A549 (cell line): ENCODE measurements at regions not wholly inside any gene's neighbourhood (a gene's known extent, or its start where the extent isn't known, plus 50 kb on each side); places are given as distances from the start of the nearest gene placed in this dataset.
A peak's percentile ranks its signal among the peaks of the same experiment; 100 is the strongest.

Source experiments
- ATAC-seq, 2 experiments: fragments of 200-7000 bp in 1 of 2; fragments of >200 bp in 1 of 2; cut with Nextera tagmentation in 1 of 2; cut with Tn5 transposase in 1 of 2; 3 replicates each; pipeline versions ENCODE4 v1.8.0 to v1.9.1; 2018 to 2020; ENCODE audit warnings: mild to moderate bottlenecking in 1 of 2, moderate library complexity in 1 of 2
- CTCF ChIA-PET: fragments of 300-600 bp; sonication (Branson Sonifier 250); formaldehyde crosslinking; extraction: SDS; loops from one replicate; lab custom pipeline; 2021; ENCODE audit warnings: antibody characterized with exemption, inconsistent platforms; lab: Yijun Ruan, JAX
- POLR2A ChIA-PET: fragments of 350-600 bp; formaldehyde crosslinking; extraction: SDS; loops from one replicate; lab custom pipeline; 2021; ENCODE audit warnings: antibody characterized with exemption, inconsistent platforms; lab: Yijun Ruan, JAX
- DNase-seq, 2 experiments: peaks; one replicate each; pipeline versions ENCODE4 v3.0.0 to v3.0.0-alpha.2; 2011 to 2016; ENCODE audit warnings: low read depth in 1 of 2, low spot score in 1 of 2
- FAIRE-seq: peaks from 2 replicates; lab custom pipeline; 2011; peaks lifted over from hg19 to GRCh38; lab: Jason Lieb, UNC
- H3K27ac ChIP-seq, 2 experiments: fragments of >200 bp; sonication (Bioruptor Twin); formaldehyde crosslinking; 3 replicates each; pipeline ENCODE4 v1.5.1; 2016 to 2017
- H3K4me1 ChIP-seq: fragments of >200 bp; sonication (Bioruptor Twin); formaldehyde crosslinking; 3 replicates; pipeline ENCODE4 v1.6.1; 2016
- H3K4me2 ChIP-seq: fragments of >200 bp; sonication (Bioruptor Twin); formaldehyde crosslinking; 3 replicates; pipeline ENCODE4 v1.6.1; 2016
- H3K4me3 ChIP-seq: fragments of >200 bp; sonication (Bioruptor Twin); formaldehyde crosslinking; 3 replicates; pipeline ENCODE4 v1.5.1; 2016
- H3K9me3 ChIP-seq: fragments of >200 bp; sonication (Bioruptor Twin); formaldehyde crosslinking; 3 replicates; pipeline ENCODE4 v1.6.1; 2016
- CBX8 ChIP-seq: fragments of 200-600 bp; sonication (generic); IDR thresholded peaks from 2 replicates; pipeline ENCODE4 v1.6.1; 2016
- CEBPB ChIP-seq, 2 experiments: fragments of >200 bp in 1 of 2; sonication (Bioruptor Twin) in 1 of 2; formaldehyde crosslinking in 1 of 2; IDR thresholded peaks; 2 replicates each; pipeline ENCODE4 v1.6.1; 2012 to 2016
- EHF ChIP-seq: fragments of 250-450 bp; sonication (Bioruptor Pico); IDR thresholded peaks from 2 replicates; pipeline ENCODE4 v1.5.0; 2020; ENCODE audit warnings: mild to moderate bottlenecking
- EHMT2 ChIP-seq: fragments of 200-600 bp; sonication (generic); IDR thresholded peaks from 2 replicates; pipeline ENCODE4 v1.6.1; 2016; ENCODE audit warnings: antibody characterized with exemption, low read depth, mild to moderate bottlenecking, moderate library complexity
- ELK1 ChIP-seq: fragments of 150-350 bp; IDR thresholded peaks from 2 replicates; pipeline ENCODE4 v1.6.1; 2014; ENCODE audit warnings: low read depth, mild to moderate bottlenecking, low read length
- ESRRA ChIP-seq: fragments of 150-350 bp; IDR thresholded peaks from 2 replicates; pipeline ENCODE4 v1.6.1; 2014; ENCODE audit warnings: mild to moderate bottlenecking, low read length, borderline replicate concordance
- FOSB ChIP-seq: fragments of 250-450 bp; sonication (Bioruptor Pico); IDR thresholded peaks from 2 replicates; pipeline ENCODE4 v1.5.0; 2020; ENCODE audit warnings: mild to moderate bottlenecking, moderate library complexity
- FOXS1 ChIP-seq: fragments of 250-450 bp; sonication (Bioruptor Pico); IDR thresholded peaks from 2 replicates; pipeline ENCODE4 v1.5.0; 2020; ENCODE audit warnings: mild to moderate bottlenecking, moderate library complexity
- HES2 ChIP-seq: fragments of >200 bp; sonication (Bioruptor Twin); formaldehyde crosslinking; IDR thresholded peaks from 2 replicates; pipeline ENCODE4 v1.6.1; 2016
- HOXA7 ChIP-seq: fragments of 250-450 bp; sonication (Bioruptor Pico); IDR thresholded peaks from 2 replicates; pipeline ENCODE4 v1.5.0; 2020; ENCODE audit warnings: mild to moderate bottlenecking, moderate library complexity
- MYC ChIP-seq: IDR thresholded peaks from 2 replicates; pipeline ENCODE4 v1.6.1; 2012; ENCODE audit warnings: mild to moderate bottlenecking, inconsistent platforms, low read length, improper control_type of control experiment, borderline replicate concordance
- RAD21 ChIP-seq, 2 experiments: fragments of >200 bp in 1 of 2; sonication (Bioruptor Twin) in 1 of 2; formaldehyde crosslinking in 1 of 2; IDR thresholded peaks in 1 of 2; conservative IDR thresholded peaks in 1 of 2; 2 replicates in 1 of 2; 3 replicates in 1 of 2; pipeline ENCODE4 v1.6.1; 2012 to 2018; ENCODE audit warnings: inconsistent platforms in 1 of 2
- SMC3 ChIP-seq: fragments of >200 bp; sonication (Bioruptor Twin); formaldehyde crosslinking; IDR thresholded peaks from 3 replicates; pipeline ENCODE4 v1.6.1; 2018; ENCODE audit warnings: inconsistent platforms
- ZNF302 ChIP-seq: fragments of 250-450 bp; sonication (Bioruptor Pico); IDR thresholded peaks from 2 replicates; pipeline ENCODE4 v1.9.0; 2021; ENCODE audit warnings: inconsistent platforms, mild to moderate bottlenecking, moderate library complexity
- ZSCAN20 ChIP-seq: fragments of 250-450 bp; sonication (Bioruptor Pico); IDR thresholded peaks from 2 replicates; pipeline ENCODE4 v1.8.0; 2022; ENCODE audit warnings: mild to moderate bottlenecking, moderate library complexity
- WGBS: methylation state at CpG from one replicate; pipeline ENCODE4 v1.1.6; 2017; ENCODE audit errors: missing lambda C conversion rate; 5-methylcytosine and 5-hydroxymethylcytosine counted together
- TF ChIP-seq, protein P1 (sequence below): fragments of 450-650 bp; IDR thresholded peaks from 2 replicates; pipeline ENCODE4 v1.6.1; 2014; ENCODE audit warnings: antibody characterized with exemption
- TF ChIP-seq, protein P2 (sequence below): IDR thresholded peaks from 2 replicates; pipeline ENCODE4 v1.6.1; 2012
- TF ChIP-seq, protein P3 (sequence below): IDR thresholded peaks from 2 replicates; pipeline ENCODE4 v1.6.1; 2012; ENCODE audit warnings: low read depth, borderline replicate concordance
- TF ChIP-seq, protein P4 (sequence below): fragments of 200-600 bp; sonication (generic); IDR thresholded peaks from 2 replicates; pipeline ENCODE4 v1.6.1; 2016; ENCODE audit warnings: antibody characterized with exemption, mild to moderate bottlenecking, moderate library complexity

DNA sequence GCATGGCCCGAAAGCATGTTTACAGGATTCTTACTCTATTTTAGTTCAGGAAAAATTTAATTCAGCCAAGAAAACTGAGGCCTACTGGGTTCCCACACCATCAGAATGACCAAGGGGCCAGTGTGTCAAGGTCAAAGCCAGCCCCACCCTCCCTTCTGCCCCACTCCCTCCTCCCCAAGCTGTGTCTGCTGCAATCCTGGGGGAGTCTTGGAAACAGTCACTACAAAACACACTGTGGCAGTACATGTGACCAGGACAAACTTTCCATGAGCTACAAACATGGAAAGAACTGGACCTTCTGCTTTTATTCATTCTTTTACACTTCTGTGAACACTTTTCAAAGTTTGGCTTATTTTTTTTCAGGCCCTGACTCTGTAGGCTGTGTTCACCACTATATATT, 1228.8 kb upstream of the TMEM132C start:
- WGBS, result 87% methylated on average over 1 of the region's 1 CpG
- H3K4me3 ChIP-seq, result no peak overlapping the region
- H3K9me3 ChIP-seq, result no peaks in the 10 kb centered on the region
- TF ChIP-seq ESRRA (no peak), RAD21 (conservative IDR thresholded peaks at IDR 0.05 in 1 of 2, IDR thresholded peaks at IDR 0.05 in 1 of 2) (no peak), HOXA7 (CRISPR knock-in tag) (no peak), EHMT2 (no peak), CBX8 (no peak), ZSCAN20 (CRISPR knock-in tag) (no peak)
- TF ChIP-seq, protein P1, sequence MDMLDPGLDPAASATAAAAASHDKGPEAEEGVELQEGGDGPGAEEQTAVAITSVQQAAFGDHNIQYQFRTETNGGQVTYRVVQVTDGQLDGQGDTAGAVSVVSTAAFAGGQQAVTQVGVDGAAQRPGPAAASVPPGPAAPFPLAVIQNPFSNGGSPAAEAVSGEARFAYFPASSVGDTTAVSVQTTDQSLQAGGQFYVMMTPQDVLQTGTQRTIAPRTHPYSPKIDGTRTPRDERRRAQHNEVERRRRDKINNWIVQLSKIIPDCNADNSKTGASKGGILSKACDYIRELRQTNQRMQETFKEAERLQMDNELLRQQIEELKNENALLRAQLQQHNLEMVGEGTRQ, result no peak
- ChIA-PET CTCF (no interaction called here), POLR2A (no interaction called here)
- no peak overlapping the region for H3K4me2 ChIP-seq
- no peaks in the 10 kb centered on the region for H3K4me1 ChIP-seq
- H3K27ac ChIP-seq, result no peak overlapping the region
- FAIRE-seq, result no peak
- no peak for ATAC-seq
- DNase-seq, result no peak

DNA sequence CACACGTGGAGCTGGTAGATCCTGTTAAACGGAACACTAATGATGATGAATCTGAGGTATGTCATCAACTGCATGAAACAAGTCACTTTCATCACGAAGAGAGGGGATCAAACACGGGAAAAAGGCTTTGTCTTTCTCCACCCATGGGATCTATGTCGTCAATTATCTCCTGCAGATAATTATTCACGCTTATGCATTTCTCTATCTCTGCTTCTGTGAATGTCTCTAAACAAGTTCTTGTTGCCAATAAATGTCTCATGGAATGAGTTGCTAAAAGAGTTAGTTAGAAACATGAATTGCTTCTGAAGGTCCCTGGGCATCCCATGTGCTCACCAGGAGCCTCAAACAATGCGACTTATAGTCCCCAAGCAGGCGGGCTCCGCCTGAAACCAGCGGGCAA, 1228.2 kb upstream of the TMEM132C start:
- FAIRE-seq, result no peak
- Histone ChIP-seq H3K27ac (no peak overlapping the region), H3K4me2 (no peak overlapping the region), H3K4me3 (no peak overlapping the region), H3K9me3 (no peaks in the 10 kb centered on the region), H3K4me1 (no peaks in the 10 kb centered on the region)
- no peak for TF ChIP-seq FOXS1 (CRISPR knock-in tag)
- TF ChIP-seq RAD21 (conservative IDR thresholded peaks at IDR 0.05 in 1 of 2, IDR thresholded peaks at IDR 0.05 in 1 of 2), result no peak
- TF ChIP-seq ZNF302 (CRISPR knock-in tag), result no peak
- TF ChIP-seq, protein P1, result no peak
- no peak for TF ChIP-seq EHMT2
- ATAC-seq, result no peak
- 46% methylated on average over 10 of the region's 10 CpGs for WGBS
- no peak for DNase-seq
- ChIA-PET CTCF (no interaction called here), POLR2A (no interaction called here)

GRCh38 chr12:127041985-127042625, 1224.9 kb upstream of the TMEM132C start:
- DNase-seq (no peak), ATAC-seq (no peak), FAIRE-seq (no peak)
- POLR2A ChIA-PET, result no interaction called here
- no peaks in the 10 kb centered on the region for H3K9me3 ChIP-seq
- H3K4me1 ChIP-seq, result no peaks in the 10 kb centered on the region
- no peak overlapping the region for H3K4me3 ChIP-seq
- CTCF ChIA-PET, result no interaction called here
- 87% methylated on average over 3 of the region's 3 CpGs for WGBS
- no peak overlapping the region for H3K27ac ChIP-seq
- TF ChIP-seq ELK1 (no peak), CEBPB (IDR thresholded peaks at IDR 0.05) (peak; percentile 9 to 34; a peak in 1 of 4 replicates), SMC3 (no peak)
- TF ChIP-seq, all 56 proteins: peak for 1
- H3K4me2 ChIP-seq, result no peak overlapping the region

GRCh38 chr12:127043731-127044130, 1223.2 kb upstream of the TMEM132C start:
- TF ChIP-seq, protein P2, sequence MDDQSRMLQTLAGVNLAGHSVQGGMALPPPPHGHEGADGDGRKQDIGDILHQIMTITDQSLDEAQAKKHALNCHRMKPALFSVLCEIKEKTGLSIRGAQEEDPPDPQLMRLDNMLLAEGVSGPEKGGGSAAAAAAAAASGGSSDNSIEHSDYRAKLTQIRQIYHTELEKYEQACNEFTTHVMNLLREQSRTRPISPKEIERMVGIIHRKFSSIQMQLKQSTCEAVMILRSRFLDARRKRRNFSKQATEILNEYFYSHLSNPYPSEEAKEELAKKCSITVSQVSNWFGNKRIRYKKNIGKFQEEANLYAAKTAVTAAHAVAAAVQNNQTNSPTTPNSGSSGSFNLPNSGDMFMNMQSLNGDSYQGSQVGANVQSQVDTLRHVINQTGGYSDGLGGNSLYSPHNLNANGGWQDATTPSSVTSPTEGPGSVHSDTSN, result no peak
- TF ChIP-seq, protein P3, sequence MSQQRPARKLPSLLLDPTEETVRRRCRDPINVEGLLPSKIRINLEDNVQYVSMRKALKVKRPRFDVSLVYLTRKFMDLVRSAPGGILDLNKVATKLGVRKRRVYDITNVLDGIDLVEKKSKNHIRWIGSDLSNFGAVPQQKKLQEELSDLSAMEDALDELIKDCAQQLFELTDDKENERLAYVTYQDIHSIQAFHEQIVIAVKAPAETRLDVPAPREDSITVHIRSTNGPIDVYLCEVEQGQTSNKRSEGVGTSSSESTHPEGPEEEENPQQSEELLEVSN, result no peak
- TF ChIP-seq HES2 (no peak), EHF (no peak), RAD21 (conservative IDR thresholded peaks at IDR 0.05 in 1 of 2, IDR thresholded peaks at IDR 0.05 in 1 of 2) (no peak), FOSB (CRISPR knock-in tag) (no peak), EHMT2 (no peak), MYC (no peak)
- TF ChIP-seq, protein P4, sequence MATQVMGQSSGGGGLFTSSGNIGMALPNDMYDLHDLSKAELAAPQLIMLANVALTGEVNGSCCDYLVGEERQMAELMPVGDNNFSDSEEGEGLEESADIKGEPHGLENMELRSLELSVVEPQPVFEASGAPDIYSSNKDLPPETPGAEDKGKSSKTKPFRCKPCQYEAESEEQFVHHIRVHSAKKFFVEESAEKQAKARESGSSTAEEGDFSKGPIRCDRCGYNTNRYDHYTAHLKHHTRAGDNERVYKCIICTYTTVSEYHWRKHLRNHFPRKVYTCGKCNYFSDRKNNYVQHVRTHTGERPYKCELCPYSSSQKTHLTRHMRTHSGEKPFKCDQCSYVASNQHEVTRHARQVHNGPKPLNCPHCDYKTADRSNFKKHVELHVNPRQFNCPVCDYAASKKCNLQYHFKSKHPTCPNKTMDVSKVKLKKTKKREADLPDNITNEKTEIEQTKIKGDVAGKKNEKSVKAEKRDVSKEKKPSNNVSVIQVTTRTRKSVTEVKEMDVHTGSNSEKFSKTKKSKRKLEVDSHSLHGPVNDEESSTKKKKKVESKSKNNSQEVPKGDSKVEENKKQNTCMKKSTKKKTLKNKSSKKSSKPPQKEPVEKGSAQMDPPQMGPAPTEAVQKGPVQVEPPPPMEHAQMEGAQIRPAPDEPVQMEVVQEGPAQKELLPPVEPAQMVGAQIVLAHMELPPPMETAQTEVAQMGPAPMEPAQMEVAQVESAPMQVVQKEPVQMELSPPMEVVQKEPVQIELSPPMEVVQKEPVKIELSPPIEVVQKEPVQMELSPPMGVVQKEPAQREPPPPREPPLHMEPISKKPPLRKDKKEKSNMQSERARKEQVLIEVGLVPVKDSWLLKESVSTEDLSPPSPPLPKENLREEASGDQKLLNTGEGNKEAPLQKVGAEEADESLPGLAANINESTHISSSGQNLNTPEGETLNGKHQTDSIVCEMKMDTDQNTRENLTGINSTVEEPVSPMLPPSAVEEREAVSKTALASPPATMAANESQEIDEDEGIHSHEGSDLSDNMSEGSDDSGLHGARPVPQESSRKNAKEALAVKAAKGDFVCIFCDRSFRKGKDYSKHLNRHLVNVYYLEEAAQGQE, result no peak
- Histone ChIP-seq H3K27ac (no peak overlapping the region), H3K4me3 (no peak overlapping the region), H3K4me2 (no peak overlapping the region), H3K4me1 (no peaks in the 10 kb centered on the region), H3K9me3 (no peaks in the 10 kb centered on the region)
- DNase-seq, result no peak
- no peak for FAIRE-seq
- WGBS, result 41% methylated on average over 3 of the region's 3 CpGs
- ChIA-PET POLR2A (no interaction called here), CTCF (no interaction called here)
- ATAC-seq, result no peak
